WERI-Rb-1 (cell line): ENCODE measurements at regions not wholly inside any gene's neighbourhood (a gene's known extent, or its start where the extent isn't known, plus 50 kb on each side); places are given as distances from the start of the nearest gene placed in this dataset.

Experiments used
- DNase-seq: peaks from one replicate; pipeline ENCODE4 v3.0.0-alpha.2; 2020
- H3K27ac ChIP-seq: fragments of 250-450 bp; sonication (Bioruptor Pico); 2 replicates; pipeline ENCODE4 v1.5.1; 2020; ENCODE audit warnings: mild to moderate bottlenecking, moderate library complexity
- H3K27me3 ChIP-seq: fragments of 250-450 bp; sonication (Bioruptor Pico); 2 replicates; pipeline ENCODE4 v1.5.1; 2021; ENCODE audit warnings: mild to moderate bottlenecking, low read depth, moderate library complexity; ENCODE audit not compliant: insufficient read depth, severe bottlenecking
- H3K36me3 ChIP-seq: fragments of 250-450 bp; sonication (Bioruptor Pico); 2 replicates; pipeline ENCODE4 v1.5.1; 2020; ENCODE audit warnings: mild to moderate bottlenecking, moderate library complexity
- H3K4me3 ChIP-seq: 2 replicates; pipeline ENCODE4 v1.5.1; 2011; ENCODE audit warnings: low read depth, mild to moderate bottlenecking, control low read depth, low read length
- H3K9me3 ChIP-seq: fragments of 250-450 bp; sonication (Bioruptor Pico); 2 replicates; pipeline ENCODE4 v1.5.1; 2021; ENCODE audit warnings: mild to moderate bottlenecking, moderate library complexity; ENCODE audit not compliant: severe bottlenecking
- CTCF ChIP-seq: IDR thresholded peaks from 2 replicates; pipeline ENCODE4 v1.5.1; 2011; ENCODE audit warnings: low read depth, mild to moderate bottlenecking, control low read depth, inconsistent platforms, low read length

- Histone ChIP-seq H3K27ac (no peak overlapping the region), H3K27me3 (no peaks in the 10 kb centered on the region), H3K36me3 (no peaks in the 10 kb centered on the region), H3K4me3 (no peak overlapping the region), H3K9me3 (no peaks in the 10 kb centered on the region)
- TF ChIP-seq CTCF, result no peak
- DNase-seq, result no peak
These were observed 1669.7 kb upstream of the LRRTM1 start for GRCh38 chr2:81974216-81974615.

- H3K36me3 ChIP-seq, result no peaks in the 10 kb centered on the region
- no peak overlapping the region for H3K27ac ChIP-seq
- DNase-seq, result no peak
- TF ChIP-seq CTCF, result no peak
- H3K9me3 ChIP-seq, result peaks cover 2% of the 10 kb centered on the region
- no peak overlapping the region for H3K4me3 ChIP-seq
- no peaks in the 10 kb centered on the region for H3K27me3 ChIP-seq
These were observed 1638.3 kb upstream of the LRRTM1 start for GRCh38 chr2:81942876-81943275.

GRCh38 chr2:81942136-81942680, 1637.7 kb upstream of the LRRTM1 start:
- TF ChIP-seq CTCF, result no peak
- Histone ChIP-seq H3K27me3 (no peaks in the 10 kb centered on the region), H3K4me3 (no peak overlapping the region), H3K36me3 (no peaks in the 10 kb centered on the region), H3K9me3 (peaks cover 2% of the 10 kb centered on the region), H3K27ac (no peak overlapping the region)
- DNase-seq, result no peak

GRCh38 chr2:81940266-81940955, 1635.9 kb upstream of the LRRTM1 start:
- H3K4me3 ChIP-seq, result no peak overlapping the region
- no peak overlapping the region for H3K27ac ChIP-seq
- no peak for TF ChIP-seq CTCF
- DNase-seq, result no peak
- H3K9me3 ChIP-seq, result peaks cover 2% of the 10 kb centered on the region
- H3K36me3 ChIP-seq, result no peaks in the 10 kb centered on the region
- H3K27me3 ChIP-seq, result no peaks in the 10 kb centered on the region

- Histone ChIP-seq H3K27ac (no peak overlapping the region), H3K4me3 (no peak overlapping the region), H3K36me3 (no peaks in the 10 kb centered on the region), H3K9me3 (no peaks in the 10 kb centered on the region), H3K27me3 (no peaks in the 10 kb centered on the region)
- no peak for DNase-seq
- no peak for TF ChIP-seq CTCF
These were observed 1633.4 kb upstream of the LRRTM1 start for GRCh38 chr2:81937944-81938343.

- H3K27me3 ChIP-seq, result no peaks in the 10 kb centered on the region
- no peak for DNase-seq
- H3K27ac ChIP-seq, result no peak overlapping the region
- H3K36me3 ChIP-seq, result no peaks in the 10 kb centered on the region
- no peak for TF ChIP-seq CTCF
- no peak overlapping the region for H3K4me3 ChIP-seq
- no peaks in the 10 kb centered on the region for H3K9me3 ChIP-seq
These were observed 1599.0 kb upstream of the LRRTM1 start for GRCh38 chr2:81903534-81903933.
